HG03558 (cell line): ENCODE measurements at regions not wholly inside any gene's neighbourhood (a gene's known extent, or its start where the extent isn't known, plus 50 kb on each side); places are given as distances from the start of the nearest gene placed in this dataset.
"Not testable (repeated sequence)": the region's sequence is repeated elsewhere in the genome, so short reads cannot be mapped to it uniquely, and the experiment has no call there.

Experiments used
- ATAC-seq: cut with Tn5 transposase; IDR thresholded peaks from one replicate; pipeline ENCODE4 v1.9.1; 2021; ENCODE audit warnings: moderate number of reproducible peaks; ENCODE audit not compliant: unreplicated experiment; ENCODE audit errors: extremely low read depth

DNA sequence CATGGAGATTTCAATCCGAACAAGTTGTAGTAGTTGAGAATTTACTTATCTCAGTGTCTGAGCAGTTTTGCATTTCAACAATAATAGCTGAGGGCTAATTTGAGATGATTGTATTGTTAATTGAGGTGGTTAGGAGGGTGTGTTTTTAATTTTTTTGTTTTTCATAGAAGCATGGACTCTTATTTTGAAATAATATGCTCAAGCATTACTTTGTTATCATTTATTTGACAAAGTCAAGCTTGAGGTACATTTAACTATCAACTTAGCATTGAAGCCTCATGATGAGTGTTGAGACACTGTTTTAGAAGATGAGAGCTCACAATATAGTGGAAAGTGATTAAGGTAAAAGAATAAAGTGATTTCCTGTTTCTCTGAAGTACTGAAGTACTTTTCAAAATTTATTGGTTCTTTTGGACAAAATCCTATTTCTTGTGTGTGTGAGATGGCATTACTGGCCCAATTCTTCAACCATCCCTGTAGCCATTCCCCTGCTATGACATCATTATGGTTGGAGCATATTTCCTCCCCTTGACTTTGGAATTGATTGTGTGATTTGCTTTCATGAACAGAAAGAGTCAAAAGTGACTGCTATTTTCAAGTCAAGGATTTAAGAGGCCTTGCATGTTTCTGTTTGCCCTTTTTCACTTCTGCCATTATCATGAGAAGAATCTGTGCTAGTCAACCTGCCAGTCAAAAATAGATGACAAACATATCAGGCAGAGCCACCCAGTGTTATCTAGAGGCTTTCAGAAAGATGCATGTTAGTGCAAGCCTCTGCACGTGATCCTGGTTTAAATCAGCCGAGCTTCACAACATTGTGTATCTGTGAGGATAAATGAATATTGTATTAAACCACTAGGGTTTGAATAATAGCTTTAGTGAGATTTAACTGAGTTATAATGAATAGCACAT, 1112.3 kb upstream of the CITED2 start:
- no peak for ATAC-seq

DNA sequence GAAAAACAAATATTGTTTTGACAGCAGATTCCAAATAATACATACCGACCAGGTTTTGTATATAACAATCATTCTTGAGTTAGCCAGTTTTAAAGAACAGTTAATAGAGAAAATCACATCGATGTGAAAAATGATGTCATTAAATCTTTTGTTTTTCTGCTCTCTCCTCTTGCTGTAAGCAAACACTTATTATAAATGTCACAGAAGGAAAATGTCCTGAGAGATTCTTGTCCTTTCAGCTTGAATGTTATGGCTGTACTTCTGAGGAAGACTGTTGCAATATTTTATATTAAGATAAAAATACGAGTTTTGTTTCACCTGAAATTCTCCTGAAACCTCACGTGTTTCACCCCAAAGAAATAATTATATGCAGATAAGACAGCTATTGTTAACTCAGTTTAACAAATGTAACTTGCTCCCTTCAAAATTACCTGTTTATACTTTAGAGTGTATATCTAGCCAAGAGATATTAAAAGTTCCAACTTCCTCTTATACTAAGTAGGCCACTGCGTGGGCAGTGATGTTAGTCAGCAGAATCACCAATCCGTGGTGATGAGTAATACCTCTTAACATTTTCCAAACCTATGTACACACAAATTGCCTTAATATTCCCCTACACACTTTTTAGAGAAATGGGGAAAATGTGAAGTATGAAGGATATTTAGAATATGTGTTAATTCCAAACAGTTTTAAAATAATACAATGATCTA, 1111.4 kb upstream of the CITED2 start:
- ATAC-seq = no peak

DNA sequence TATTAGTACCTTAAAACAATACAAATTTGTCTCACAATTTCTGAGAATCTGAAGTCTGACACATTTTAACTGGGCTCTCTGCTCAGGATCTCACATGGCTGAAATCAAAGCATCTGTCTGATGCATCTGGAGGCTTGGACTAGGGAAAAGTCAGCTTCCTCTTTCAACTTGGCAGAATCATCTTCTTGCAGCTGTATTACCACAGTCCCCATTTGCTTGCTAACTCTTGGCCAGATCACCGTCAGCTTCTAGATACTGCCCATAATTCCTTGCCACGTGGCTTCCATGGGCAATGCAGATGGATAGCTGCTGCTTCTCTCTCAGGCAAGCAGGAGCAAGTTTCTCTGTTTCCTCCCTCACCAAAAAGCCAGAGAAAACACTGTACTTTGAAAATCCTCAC, 1106.4 kb upstream of the CITED2 start:
- ATAC-seq = no peak

DNA sequence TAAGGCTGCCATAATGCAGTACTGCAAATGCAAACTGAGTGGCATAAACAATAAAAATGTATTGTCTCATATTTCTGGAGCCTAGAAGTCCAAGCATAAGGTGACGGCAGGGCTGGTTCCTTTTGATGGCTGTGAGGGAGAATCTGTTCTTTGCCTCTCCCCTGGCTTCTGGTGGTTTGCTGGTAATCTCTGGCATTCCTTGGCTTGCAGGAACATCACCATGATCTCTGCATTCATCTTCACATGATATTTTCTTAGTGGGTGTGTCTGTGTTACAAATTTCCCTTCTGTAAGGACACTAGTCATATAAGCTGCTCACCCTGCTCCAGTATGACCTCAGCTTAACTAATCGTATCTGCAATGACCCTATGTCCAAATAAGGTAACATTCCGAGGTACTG, 1104.2 kb upstream of the CITED2 start:
- no peak for ATAC-seq

DNA sequence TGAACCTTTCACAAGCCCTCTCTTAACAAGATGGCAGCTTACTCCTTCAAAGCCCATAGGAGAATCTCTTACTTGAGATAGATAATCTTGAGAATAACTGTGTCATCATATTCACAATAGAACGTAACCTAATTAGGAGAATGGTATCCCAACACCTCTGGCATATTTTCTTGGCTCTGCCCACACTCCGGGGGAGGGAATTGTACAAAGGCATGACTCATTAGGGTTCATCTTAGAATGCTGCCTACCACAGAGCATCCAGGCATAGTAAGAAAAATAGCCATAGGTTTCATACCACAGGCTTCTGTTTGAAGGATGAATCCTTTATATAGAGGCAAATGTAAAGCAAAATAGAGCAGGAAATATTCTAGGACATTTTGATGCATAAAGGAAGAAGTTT, 1100.6 kb upstream of the CITED2 start:
- ATAC-seq = no peak

DNA sequence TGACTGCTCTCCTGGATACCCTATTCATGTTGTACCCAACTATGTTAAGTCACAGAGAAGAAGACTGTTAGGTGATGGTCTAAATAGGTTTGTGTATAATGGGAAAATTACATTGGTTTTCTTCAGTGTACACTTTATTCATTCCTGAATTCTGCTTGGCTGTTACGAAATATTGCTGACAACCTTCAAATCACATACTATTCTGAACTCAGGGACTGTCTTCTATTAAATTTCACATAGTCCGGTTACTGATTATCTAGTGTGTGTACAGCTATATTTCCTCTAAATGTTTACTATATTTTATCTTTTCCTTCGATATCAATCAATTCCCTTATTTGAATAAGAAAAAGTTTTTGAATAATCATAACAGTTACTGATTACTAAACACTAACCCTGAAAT, 1090.3 kb upstream of the CITED2 start:
- no peak for ATAC-seq

DNA sequence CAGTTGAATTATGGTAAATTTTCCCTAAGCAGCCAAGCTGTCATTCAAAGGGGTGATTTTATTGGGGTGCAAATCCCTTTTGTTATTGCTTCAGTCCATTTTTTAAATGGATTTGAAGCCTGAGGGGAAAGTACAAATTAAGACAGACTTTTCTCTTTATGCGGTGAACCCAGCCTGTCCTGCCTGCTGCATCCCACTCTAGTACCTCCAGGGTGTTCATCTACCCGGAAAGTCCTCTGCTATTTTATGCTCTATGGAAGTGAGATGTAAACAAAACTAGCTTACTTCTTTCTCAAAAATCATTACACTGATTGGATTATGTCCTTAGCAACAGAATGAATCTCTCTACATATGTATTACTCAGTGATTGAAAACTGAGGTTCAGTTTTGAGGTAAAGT, 1088.9 kb upstream of the CITED2 start:
- ATAC-seq = no peak

DNA sequence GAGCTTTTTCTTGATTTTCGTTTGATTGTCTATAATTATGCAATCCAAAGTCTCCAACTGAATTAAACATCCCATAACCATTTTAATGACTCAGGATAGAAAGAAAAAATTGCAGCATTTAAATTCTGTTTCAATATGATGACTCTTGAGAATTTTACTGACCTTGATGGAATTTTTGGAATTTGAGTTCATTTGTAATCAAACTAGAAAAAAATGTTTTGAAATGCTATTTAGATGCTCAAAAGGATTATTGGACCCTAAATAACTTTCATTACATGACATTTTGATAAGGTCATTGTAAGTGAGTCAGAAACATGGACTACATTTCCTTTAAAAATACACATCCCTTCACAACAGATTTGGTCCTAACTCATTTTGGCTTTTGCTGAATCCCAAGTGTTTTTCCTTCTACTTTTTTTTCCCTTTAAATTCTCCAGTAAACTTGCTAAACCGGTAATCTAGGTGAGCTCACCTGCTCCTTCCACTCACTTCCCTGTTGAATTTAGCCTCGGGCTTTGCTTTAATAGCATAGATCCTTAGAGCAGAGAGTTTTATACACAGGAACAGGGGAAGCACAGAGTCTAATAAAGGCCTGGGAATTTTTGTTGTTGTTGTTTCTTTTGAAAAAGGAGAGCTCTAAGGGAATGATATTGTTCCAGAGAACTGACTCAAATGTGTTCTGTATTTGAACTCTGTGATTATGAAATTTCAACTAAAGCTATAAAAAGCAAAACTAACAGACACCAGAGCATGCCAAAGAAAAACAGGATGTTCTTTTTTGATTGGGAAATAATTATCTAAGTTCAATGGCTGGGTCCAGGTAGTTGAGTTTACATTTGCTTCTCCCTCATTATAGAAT, 1088.2 kb upstream of the CITED2 start:
- ATAC-seq = no peak

DNA sequence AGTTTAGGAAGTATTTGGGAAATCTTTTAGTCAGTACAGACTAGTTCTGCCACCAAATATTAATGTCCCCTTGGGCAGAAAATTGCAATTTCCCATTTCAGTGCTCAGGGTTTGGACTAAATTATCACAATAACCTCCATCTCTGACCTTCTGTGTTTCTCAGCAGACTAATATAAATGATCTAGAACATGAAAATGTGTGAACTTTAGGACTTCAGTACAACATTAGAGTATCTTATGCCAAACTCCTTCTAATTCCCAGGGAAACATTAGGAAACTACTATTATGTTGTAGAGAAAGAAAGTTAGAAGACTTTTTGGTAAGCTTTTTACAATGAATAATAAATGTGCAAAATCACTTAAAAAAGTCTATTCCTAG, 1087.6 kb upstream of the CITED2 start:
- no peak for ATAC-seq

DNA sequence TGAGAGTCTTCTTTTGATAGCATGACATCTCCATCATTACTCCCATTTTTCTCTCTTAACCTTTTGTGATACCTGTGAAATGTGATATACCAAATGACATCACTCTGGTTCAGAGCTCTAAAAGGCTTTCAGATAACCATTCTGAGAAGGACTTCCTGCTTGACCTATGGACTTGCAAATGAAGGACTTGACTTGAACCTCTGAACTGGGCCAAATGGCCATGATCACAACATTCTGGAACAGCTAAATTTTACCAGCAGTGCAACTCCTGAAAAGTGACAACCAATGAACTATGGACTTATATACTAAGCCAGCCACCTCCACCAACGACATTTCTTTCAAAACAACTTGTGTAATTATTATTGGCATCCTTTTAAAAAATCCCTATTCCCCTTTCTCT, 1085.8 kb upstream of the CITED2 start:
- ATAC-seq = no peak

DNA sequence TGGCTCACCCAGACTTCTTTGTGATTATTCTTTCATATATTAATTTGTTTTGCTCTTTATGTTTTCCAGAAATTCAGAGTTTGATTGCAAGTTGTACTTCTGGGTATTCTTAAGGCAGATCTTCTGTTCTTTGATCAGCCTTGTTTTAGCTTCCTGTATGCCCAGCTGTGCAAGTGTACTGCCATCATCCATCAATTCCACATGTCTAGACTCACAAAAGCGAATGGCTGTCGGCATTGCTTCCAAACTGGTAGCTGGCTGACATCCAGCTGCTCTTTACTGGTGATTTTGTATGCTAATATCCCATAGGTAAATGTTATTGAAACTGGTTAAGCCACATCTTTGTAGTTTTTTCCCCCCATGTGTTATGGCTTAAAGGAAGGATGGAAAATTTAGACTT, 1084.8 kb upstream of the CITED2 start:
- no peak for ATAC-seq

DNA sequence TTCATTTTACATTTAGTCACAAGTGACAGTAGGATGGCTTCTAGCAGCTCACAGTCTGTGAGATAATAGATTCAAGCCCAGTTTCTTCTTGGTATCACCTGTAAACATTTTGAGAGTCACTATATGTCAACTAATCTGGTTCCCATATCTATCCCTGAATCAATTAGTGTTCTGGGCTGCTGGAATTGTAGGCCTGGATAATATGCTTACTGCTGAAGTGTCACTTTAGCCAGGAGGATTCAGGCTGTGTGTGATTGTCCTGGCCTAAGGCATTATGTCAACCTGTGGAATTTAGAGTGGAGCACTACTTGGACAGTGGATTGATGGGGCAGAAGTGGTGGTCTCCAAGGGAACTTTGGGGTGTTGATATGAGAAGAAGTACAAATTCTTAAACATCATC, 1071.8 kb upstream of the CITED2 start:
- ATAC-seq = no peak

DNA sequence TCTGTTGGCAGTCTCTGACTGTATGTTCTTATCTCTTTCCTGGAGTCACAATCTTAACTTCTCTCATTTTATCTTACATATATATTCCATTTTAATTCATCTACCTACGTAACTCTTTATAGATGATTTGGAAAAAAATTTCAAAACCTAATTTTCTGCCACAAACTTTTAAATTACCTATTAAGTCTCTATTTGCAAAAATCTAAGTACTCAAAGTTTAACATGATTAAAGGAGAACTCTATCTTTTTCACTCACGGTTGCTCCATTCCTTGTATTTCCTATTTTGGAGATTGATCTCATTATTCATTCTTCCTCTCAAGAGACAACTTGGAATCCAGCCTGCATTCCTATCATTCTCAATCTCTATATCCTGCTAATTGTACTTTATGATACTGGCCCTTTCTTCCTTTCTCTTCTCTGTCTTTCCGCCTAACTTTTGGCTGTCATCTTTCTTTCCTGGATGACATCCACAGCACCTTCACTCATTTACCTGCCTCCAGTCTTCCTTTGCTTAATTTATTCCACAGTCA, 1071.1 kb upstream of the CITED2 start:
- no peak for ATAC-seq

DNA sequence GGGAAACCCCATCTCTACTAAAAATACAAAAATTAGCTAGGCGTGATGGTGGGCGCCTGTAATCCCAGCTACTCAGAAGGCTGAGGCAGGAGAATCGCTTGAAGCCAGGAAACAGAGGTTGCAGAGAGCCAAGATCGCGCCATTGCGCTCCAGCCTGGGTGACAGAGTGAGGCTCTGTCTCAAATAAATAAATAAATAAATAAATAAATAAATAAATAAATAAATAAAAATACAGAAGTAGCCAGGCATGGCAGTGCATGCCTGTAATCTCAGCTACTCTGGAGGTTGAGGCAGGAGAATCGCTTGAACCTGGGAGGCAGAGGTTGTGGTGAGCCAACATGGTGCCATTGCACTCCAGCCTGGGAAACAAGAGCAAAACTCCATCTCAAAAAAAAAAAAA, 1068.7 kb upstream of the CITED2 start:
- ATAC-seq = not testable (repeated sequence)

DNA sequence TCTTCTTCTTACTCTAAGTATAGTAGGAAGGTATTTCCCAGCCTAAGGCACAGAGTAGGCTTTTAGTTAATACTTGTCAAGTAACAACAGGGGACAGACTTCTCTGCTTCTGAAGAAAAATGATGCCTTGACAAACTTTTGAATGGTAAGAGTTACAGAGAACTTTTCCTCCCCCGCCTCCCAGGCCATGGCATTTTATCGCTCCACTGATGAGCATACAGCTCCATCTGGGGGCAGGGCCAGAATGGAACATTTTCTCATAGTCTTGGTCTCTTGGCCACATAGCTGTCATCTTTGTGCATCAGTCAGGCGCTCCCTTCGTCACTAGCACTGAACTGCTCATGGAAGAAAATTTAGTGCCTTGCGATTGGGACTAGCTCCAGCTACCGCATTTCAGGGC, 1066.8 kb upstream of the CITED2 start:
- ATAC-seq = no peak

DNA sequence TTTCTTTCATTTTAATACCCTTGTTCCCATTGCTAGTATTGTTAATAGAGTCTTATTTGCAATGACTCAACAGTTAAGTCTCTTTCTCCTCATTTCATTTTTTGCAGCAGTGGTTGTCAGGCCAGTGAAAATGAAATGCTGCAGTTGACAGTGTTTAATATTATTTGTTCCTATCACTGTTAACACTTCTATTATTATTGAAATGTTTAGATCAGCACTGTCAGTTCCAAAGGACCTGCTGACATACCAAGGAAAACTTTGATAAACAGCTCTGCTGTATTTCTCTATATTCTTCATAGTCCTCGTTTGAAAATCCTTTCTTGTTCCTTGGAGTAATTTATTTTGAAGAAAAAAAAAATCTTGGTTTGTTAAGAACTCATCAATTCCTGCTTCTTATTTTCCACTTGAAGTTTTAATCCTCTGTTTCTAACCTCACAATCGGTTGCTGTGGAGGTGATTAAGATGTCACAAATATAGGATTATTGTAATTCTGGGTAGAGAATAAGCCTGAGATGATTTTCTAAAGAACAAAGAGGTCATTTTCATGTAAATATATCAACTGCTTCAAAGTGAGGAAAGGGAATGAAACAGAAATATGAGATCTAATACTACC, 1065.9 kb upstream of the CITED2 start:
- ATAC-seq = no peak

DNA sequence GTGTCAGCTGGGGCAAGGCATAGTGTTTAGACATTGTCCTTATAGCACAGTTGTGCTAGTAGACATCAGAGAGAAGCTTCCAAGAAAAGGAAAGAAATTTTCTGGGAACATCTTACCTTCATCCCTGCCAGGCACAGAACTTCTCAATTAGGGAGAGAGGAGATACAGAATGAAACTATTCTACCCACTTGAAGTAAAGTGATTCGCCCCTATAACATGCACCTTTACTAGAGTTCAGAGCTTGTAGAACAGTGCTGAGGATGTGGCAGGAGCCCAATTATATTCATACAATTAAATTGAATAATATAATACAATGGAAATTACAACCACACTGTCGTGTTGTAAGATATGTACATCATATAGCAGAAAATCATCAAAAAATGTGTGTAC, 1063.9 kb upstream of the CITED2 start:
- ATAC-seq = no peak

DNA sequence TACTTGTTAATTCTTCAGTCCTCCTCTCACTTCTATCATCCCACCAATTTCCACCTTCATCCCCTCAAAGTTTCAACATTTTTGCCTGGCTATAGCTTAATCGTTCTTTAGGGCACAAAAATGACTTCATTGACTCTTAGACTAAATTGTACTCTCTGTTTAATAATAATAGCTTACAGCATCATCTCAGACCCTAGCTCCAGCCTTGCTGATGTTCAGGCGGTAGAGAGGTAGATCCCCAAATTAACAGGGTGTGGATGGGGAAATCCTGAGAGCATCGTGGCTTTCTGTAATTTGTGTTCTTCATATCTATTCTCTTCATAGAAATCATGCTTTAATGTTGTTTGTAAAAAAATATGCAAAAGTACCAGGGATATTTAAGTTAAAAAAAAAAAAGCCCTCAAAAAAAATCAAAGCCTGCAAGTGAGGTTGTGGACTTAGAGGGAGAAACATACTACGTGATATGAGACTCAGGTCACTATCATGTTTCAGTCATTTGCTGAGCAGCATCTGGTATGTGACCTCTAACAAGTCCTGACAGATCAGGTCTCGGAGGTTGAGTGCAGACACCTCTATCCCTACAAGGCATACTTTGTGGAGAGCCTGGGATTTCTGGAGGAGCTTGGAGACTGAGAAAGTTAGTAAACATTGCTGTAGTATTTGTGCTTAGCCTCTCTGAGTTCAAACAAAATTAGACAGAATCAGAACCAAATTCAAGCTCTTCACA, 1063.3 kb upstream of the CITED2 start:
- no peak for ATAC-seq

DNA sequence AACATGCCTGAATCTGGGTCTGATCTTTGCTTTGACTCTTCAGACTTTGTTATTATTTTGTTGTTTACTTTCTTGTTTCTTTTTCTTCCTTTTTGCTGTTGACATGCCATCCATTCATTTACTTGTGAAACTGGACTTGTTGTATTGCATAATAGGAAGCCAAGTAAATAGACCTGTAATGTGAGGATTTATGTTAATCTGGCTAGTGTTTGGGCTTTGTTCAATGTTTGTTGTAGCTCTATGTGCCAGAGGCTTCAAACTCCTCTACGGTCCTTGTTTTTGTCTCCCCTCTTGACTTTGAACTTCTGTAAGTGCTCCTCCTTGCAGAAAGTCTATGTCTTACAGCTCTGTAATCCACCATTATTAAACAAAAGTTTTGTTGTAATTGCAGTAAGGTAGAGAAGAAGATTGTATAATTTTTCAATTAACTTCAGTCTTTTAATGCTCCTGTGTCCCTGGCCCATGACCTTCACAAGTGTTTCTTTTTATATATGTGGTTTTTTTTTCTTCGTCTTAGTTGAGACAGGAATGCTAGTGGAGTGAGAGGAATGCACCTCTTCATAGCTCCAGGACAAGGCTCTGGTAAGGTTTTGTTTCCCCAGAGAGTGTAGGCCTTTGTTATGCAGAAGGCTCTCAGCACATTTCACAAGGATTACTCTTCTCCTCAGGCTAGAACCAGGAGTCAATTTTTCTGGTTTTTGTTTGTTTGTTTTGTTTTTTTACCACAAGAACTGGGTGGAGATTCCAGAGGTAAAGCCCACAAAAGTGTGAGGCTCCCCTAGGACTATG, 1061.8 kb upstream of the CITED2 start:
- ATAC-seq = no peak
